Karpas-422 (cell line): ENCODE measurements at regions not wholly inside any gene's neighbourhood (a gene's known extent, or its start where the extent isn't known, plus 50 kb on each side); places are given as distances from the start of the nearest gene placed in this dataset.
"Not testable (repeated sequence)": the region's sequence is repeated elsewhere in the genome, so short reads cannot be mapped to it uniquely, and the experiment has no call there.

Experiments used
- DNase-seq: peaks from one replicate; pipeline ENCODE4 v3.0.0-alpha.2; 2015
- H2AFZ ChIP-seq: fragments of 200-600 bp; sonication (generic); 2 replicates; pipeline ENCODE4 v1.6.1; 2014; ENCODE audit warnings: antibody characterized with exemption, low read length, mixed read lengths
- H3K27ac ChIP-seq: fragments of 200-600 bp; sonication (generic); 2 replicates; pipeline ENCODE4 v1.5.1; 2014; ENCODE audit warnings: mild to moderate bottlenecking, low read length, moderate library complexity
- H3K27me3 ChIP-seq: fragments of 200-600 bp; sonication (generic); 2 replicates; pipeline ENCODE4 v1.6.1; 2014; ENCODE audit warnings: low read length, mixed read lengths
- H3K36me3 ChIP-seq: fragments of 200-600 bp; sonication (generic); 2 replicates; pipeline ENCODE4 v1.6.1; 2014; ENCODE audit warnings: low read length, mixed read lengths; ENCODE audit not compliant: insufficient read depth
- H3K4me1 ChIP-seq: fragments of 200-600 bp; sonication (generic); 2 replicates; pipeline ENCODE4 v1.6.1; 2014; ENCODE audit warnings: mild to moderate bottlenecking, low read length, mixed read lengths
- H3K4me2 ChIP-seq: fragments of 200-600 bp; sonication (generic); 2 replicates; pipeline ENCODE4 v1.6.1; 2014; ENCODE audit warnings: low read length, low read depth, mild to moderate bottlenecking; ENCODE audit not compliant: poor library complexity, severe bottlenecking
- H3K4me3 ChIP-seq: fragments of 200-600 bp; sonication (generic); 2 replicates; pipeline ENCODE4 v1.5.1; 2014; ENCODE audit warnings: mild to moderate bottlenecking, antibody characterized with exemption, low read length, mixed read lengths
- H3K79me2 ChIP-seq: fragments of 200-600 bp; sonication (generic); 2 replicates; pipeline ENCODE4 v1.6.1; 2014; ENCODE audit warnings: mild to moderate bottlenecking, low read length, mixed read lengths
- H3K9ac ChIP-seq: fragments of 200-600 bp; sonication (generic); 2 replicates; pipeline ENCODE4 v1.6.0; 2014; ENCODE audit warnings: low read length
- H3K9me2 ChIP-seq: fragments of 200-600 bp; sonication (generic), shearing (Covaris generic); replicated peaks from 2 replicates; pipeline ENCODE4 v1.6.0; 2014; ENCODE audit warnings: mild to moderate bottlenecking, low read length, moderate library complexity; ENCODE audit not compliant: insufficient read depth
- H3K9me3 ChIP-seq: fragments of 300-700, 200-600 bp; sonication (generic); 2 replicates; pipeline ENCODE4 v1.6.1; 2014; ENCODE audit warnings: low read length, mixed read lengths
- H4K20me1 ChIP-seq: fragments of 200-600 bp; sonication (generic); 2 replicates; pipeline ENCODE4 v1.6.1; 2014; ENCODE audit warnings: mild to moderate bottlenecking, antibody characterized with exemption, low read length, low read depth; ENCODE audit not compliant: insufficient read depth

DNA sequence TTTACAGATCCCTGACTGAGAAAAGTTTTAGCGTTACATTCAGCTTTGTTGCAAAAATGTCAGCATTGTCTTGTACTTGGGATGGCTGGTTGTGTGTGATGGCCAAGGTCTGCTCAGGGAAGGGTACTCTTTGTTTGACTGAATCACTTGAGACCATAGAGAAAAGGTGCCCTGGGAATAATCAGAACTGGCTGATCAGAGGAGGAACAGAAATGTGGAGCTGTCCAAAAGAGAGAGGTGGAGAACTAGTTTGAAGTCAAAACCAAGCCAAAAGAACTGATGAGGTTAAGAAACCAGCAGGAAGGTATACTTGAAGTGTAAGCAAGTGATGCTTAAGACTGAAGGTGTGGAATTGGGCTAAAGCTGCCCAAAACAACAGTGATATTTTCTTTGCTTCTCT, 107.6 kb upstream of the LYPLAL1 start:
- no peak overlapping the region for H3K27ac ChIP-seq
- DNase-seq, result no peak
- H3K4me2 ChIP-seq, result no peak overlapping the region
- no peaks in the 10 kb centered on the region for H4K20me1 ChIP-seq
- no peaks in the 10 kb centered on the region for H3K79me2 ChIP-seq
- no peaks in the 10 kb centered on the region for H3K9me3 ChIP-seq
- H2AFZ ChIP-seq, result no peak overlapping the region
- H3K36me3 ChIP-seq, result no peaks in the 10 kb centered on the region
- no peaks in the 10 kb centered on the region for H3K27me3 ChIP-seq
- H3K4me1 ChIP-seq, result no peaks in the 10 kb centered on the region
- no peak overlapping the region for H3K4me3 ChIP-seq
- H3K9me2 ChIP-seq, result no peaks in the 10 kb centered on the region
- H3K9ac ChIP-seq, result no peak overlapping the region

- Histone ChIP-seq H3K9ac (no peak overlapping the region), H3K36me3 (no peaks in the 10 kb centered on the region), H3K9me2 (no peaks in the 10 kb centered on the region), H3K4me1 (no peaks in the 10 kb centered on the region), H3K9me3 (no peaks in the 10 kb centered on the region), H2AFZ (no peak overlapping the region), H3K4me3 (no peak overlapping the region), H4K20me1 (no peaks in the 10 kb centered on the region), H3K79me2 (no peaks in the 10 kb centered on the region), H3K4me2 (no peak overlapping the region), H3K27me3 (no peaks in the 10 kb centered on the region), H3K27ac (no peak overlapping the region)
- peak; percentile 58 for DNase-seq
Measured at GRCh38 chr1:219066631-219067349, 106.9 kb upstream of the LYPLAL1 start.

DNA sequence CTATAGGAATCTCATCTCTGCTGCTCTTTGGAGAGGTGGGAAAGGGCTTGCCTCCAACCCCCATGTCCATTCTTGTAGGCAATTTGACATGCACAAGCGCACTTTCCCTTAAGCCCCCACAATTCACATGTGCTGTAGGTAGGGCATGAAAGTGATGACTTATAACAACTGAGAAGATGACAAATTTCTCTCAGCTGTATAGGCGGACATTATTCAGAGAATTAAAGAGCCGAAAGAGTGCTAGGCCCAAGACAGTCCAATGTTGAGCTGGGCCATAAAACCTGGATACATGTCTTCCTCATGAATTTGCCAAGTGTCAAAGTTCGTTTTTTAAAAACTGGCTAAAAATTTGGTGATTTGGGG, 106.3 kb upstream of the LYPLAL1 start:
- no peak overlapping the region for H3K4me3 ChIP-seq
- no peaks in the 10 kb centered on the region for H3K4me1 ChIP-seq
- no peaks in the 10 kb centered on the region for H3K36me3 ChIP-seq
- no peaks in the 10 kb centered on the region for H3K9me2 ChIP-seq
- H4K20me1 ChIP-seq, result no peaks in the 10 kb centered on the region
- H3K27ac ChIP-seq, result no peak overlapping the region
- no peak overlapping the region for H3K4me2 ChIP-seq
- H3K79me2 ChIP-seq, result no peaks in the 10 kb centered on the region
- DNase-seq, result no peak
- no peak overlapping the region for H3K9ac ChIP-seq
- no peak overlapping the region for H2AFZ ChIP-seq
- no peaks in the 10 kb centered on the region for H3K9me3 ChIP-seq
- no peaks in the 10 kb centered on the region for H3K27me3 ChIP-seq

GRCh38 chr1:219070395-219070794, 103.3 kb upstream of the LYPLAL1 start:
- H3K4me3 ChIP-seq, H3K4me2 ChIP-seq, H3K9ac ChIP-seq, H3K27ac ChIP-seq, H3K79me2 ChIP-seq, H3K9me3 ChIP-seq, H3K36me3 ChIP-seq, H2AFZ ChIP-seq, DNase-seq, H4K20me1 ChIP-seq, H3K27me3 ChIP-seq, H3K4me1 ChIP-seq, H3K9me2 ChIP-seq: not testable (repeated sequence)

- no peaks in the 10 kb centered on the region for H3K27me3 ChIP-seq
- no peaks in the 10 kb centered on the region for H3K4me1 ChIP-seq
- H3K4me2 ChIP-seq, result no peak overlapping the region
- no peak overlapping the region for H3K27ac ChIP-seq
- no peak overlapping the region for H2AFZ ChIP-seq
- H3K9me3 ChIP-seq, result no peaks in the 10 kb centered on the region
- H3K79me2 ChIP-seq, result no peaks in the 10 kb centered on the region
- no peaks in the 10 kb centered on the region for H4K20me1 ChIP-seq
- H3K4me3 ChIP-seq, result no peak overlapping the region
- no peak overlapping the region for H3K9ac ChIP-seq
- no peaks in the 10 kb centered on the region for H3K36me3 ChIP-seq
- no peaks in the 10 kb centered on the region for H3K9me2 ChIP-seq
- no peak for DNase-seq
Measured at GRCh38 chr1:219071209-219071608, 102.5 kb upstream of the LYPLAL1 start.

- Histone ChIP-seq H3K9me3 (no peaks in the 10 kb centered on the region), H3K4me2 (no peak overlapping the region), H3K79me2 (no peaks in the 10 kb centered on the region), H3K27me3 (no peaks in the 10 kb centered on the region), H4K20me1 (no peaks in the 10 kb centered on the region), H3K36me3 (no peaks in the 10 kb centered on the region), H3K9ac (no peak overlapping the region), H3K9me2 (no peaks in the 10 kb centered on the region), H3K4me1 (no peaks in the 10 kb centered on the region), H2AFZ (no peak overlapping the region), H3K4me3 (no peak overlapping the region), H3K27ac (no peak overlapping the region)
- DNase-seq, result no peak
Measured at GRCh38 chr1:219072329-219072728, 101.3 kb upstream of the LYPLAL1 start.

GRCh38 chr1:219074084-219074728, 99.5 kb upstream of the LYPLAL1 start:
- H3K9me2 ChIP-seq, result no peaks in the 10 kb centered on the region
- H3K4me3 ChIP-seq, result no peak overlapping the region
- H3K27ac ChIP-seq, result no peak overlapping the region
- H3K4me1 ChIP-seq, result no peaks in the 10 kb centered on the region; the same call in 1 of the 2 replicates
- H4K20me1 ChIP-seq, result no peaks in the 10 kb centered on the region
- H3K4me2 ChIP-seq, result no peak overlapping the region
- DNase-seq, result no peak
- H3K9me3 ChIP-seq, result no peaks in the 10 kb centered on the region
- no peaks in the 10 kb centered on the region for H3K36me3 ChIP-seq
- no peak overlapping the region for H3K9ac ChIP-seq
- no peaks in the 10 kb centered on the region for H3K27me3 ChIP-seq
- H3K79me2 ChIP-seq, result no peaks in the 10 kb centered on the region
- no peak overlapping the region for H2AFZ ChIP-seq

GRCh38 chr1:219075121-219075879, 98.4 kb upstream of the LYPLAL1 start:
- H3K9me2 ChIP-seq, result no peaks in the 10 kb centered on the region
- H3K36me3 ChIP-seq, result no peaks in the 10 kb centered on the region
- H2AFZ ChIP-seq, result no peak overlapping the region; the same call in 1 of the 2 replicates
- H3K4me1 ChIP-seq, result no peaks in the 10 kb centered on the region; the same call in 1 of the 2 replicates
- no peak overlapping the region for H3K9ac ChIP-seq
- no peak for DNase-seq
- no peak overlapping the region for H3K27ac ChIP-seq
- H3K4me3 ChIP-seq, result no peak overlapping the region
- H3K79me2 ChIP-seq, result no peaks in the 10 kb centered on the region
- H3K9me3 ChIP-seq, result no peaks in the 10 kb centered on the region
- no peaks in the 10 kb centered on the region for H3K27me3 ChIP-seq
- H4K20me1 ChIP-seq, result no peaks in the 10 kb centered on the region
- no peak overlapping the region for H3K4me2 ChIP-seq
